ENCODE measurements at regions not wholly inside any gene's neighbourhood (a gene's known extent, or its start where the extent isn't known, plus 50 kb on each side); places are given as distances from the start of the nearest gene placed in this dataset.

DNA sequence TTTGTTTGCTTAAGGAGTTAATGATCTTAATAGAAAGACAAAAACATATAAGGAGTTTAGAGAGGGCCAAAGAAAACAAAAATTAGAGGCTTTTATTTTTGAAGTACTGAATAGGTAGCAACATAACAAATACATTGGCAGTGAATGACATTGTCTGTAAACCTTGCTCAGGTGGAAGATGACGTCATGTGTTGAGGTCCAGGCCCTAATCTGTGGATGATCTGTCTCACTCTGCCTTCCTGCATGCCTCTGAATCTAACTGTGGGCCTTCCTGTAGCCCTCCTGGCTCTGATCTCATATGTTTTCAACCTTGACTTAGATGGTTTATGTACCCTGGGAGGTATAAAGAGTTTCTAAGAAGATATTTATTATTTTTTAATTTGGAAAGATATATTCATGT lies 58.1 kb upstream of the DYNAP start:
- DNase-seq, result no peak

All from femur (tissue), 1 donor.